T-cell (primary cell): ENCODE measurements at regions not wholly inside any gene's neighbourhood (a gene's known extent, or its start where the extent isn't known, plus 50 kb on each side); places are given as distances from the start of the nearest gene placed in this dataset.
A peak's percentile ranks its signal among the peaks of the same experiment; 100 is the strongest.

Experiments
- ATAC-seq, 4 experiments: fragments of 200-7000 bp in 3 of 4; fragments of 150-1000 bp in 1 of 4; cut with Tn5 transposase; replicated peaks in 1 of 4; 1 replicate in 3 of 4; 2 replicates in 1 of 4; pipeline ENCODE4 v1.10.0; 2021; ENCODE audit warnings: moderate library complexity in 3 of 4, mild to moderate bottlenecking in 2 of 4, moderate number of reproducible peaks in 1 of 4
- CTCF ChIA-PET, 2 donors: fragments of 300-600 bp; sonication (Branson Sonifier 250); formaldehyde crosslinking; loops; one replicate each; lab custom pipeline; 2022; ENCODE audit warnings: antibody characterized with exemption in 2 of 2; lab: Charles Lee
- POLR2A ChIA-PET, 2 donors: fragments of 300-600 bp; sonication (Branson Sonifier 250); formaldehyde crosslinking; loops; one replicate each; lab custom pipeline; 2022; ENCODE audit warnings: antibody characterized with exemption in 2 of 2; lab: Charles Lee
- DNase-seq, 35 experiments: peaks; one replicate each; pipeline versions ENCODE4 v3.0.0 to v3.0.0-alpha.2; 2013 to 2023
- H3K27ac ChIP-seq: one replicate; pipeline ENCODE4 v1.5.1; 2013; ENCODE audit warnings: low read length
- H3K27me3 ChIP-seq, 2 experiments: replicated peaks in 1 of 2; 1 replicate in 1 of 2; 2 replicates in 1 of 2; pipeline versions ENCODE4 v1.6.1 to v1.7.0; 2013; ENCODE audit warnings: low read length in 1 of 2, mixed read lengths in 1 of 2; ENCODE audit not compliant: control insufficient read depth in 2 of 2, insufficient read depth in 2 of 2; ENCODE audit errors: extremely low read depth in 1 of 2
- H3K36me3 ChIP-seq, 2 donors: 1 replicate in 1 of 2; 2 replicates in 1 of 2; pipeline versions ENCODE4 v1.6.1 to v1.7.0; 2013; ENCODE audit warnings: low read length in 1 of 2; ENCODE audit not compliant: control insufficient read depth in 2 of 2, insufficient read depth in 1 of 2; ENCODE audit errors: extremely low read depth in 1 of 2
- H3K4me1 ChIP-seq, 2 experiments: 1 replicate in 1 of 2; 2 replicates in 1 of 2; pipeline versions ENCODE4 v1.6.1 to v1.7.0; 2013; ENCODE audit warnings: low read length in 2 of 2, mixed read lengths in 1 of 2; ENCODE audit not compliant: insufficient read depth in 2 of 2, control insufficient read depth in 1 of 2; ENCODE audit errors: extremely low read depth in 1 of 2
- H3K4me3 ChIP-seq, 2 donors: 1 replicate in 1 of 2; 2 replicates in 1 of 2; pipeline versions ENCODE4 v1.5.1 to v1.7.0; 2013; ENCODE audit warnings: mild to moderate bottlenecking in 2 of 2, low read length in 1 of 2, moderate library complexity in 1 of 2; ENCODE audit not compliant: control insufficient read depth in 1 of 2; ENCODE audit errors: extremely low read depth in 1 of 2
- H3K9me3 ChIP-seq: 2 replicates; pipeline ENCODE4 v1.7.0; 2013
- H3K27ac Mint-ChIP-seq, 2 donors: one replicate each; pipeline ENCODE4 v1.8.0; 2020 to 2021; ENCODE audit warnings: mild to moderate bottlenecking in 2 of 2, mixed read lengths in 2 of 2
- H3K27me3 Mint-ChIP-seq, 2 donors: one replicate each; pipeline ENCODE4 v1.8.0; 2021 to 2022; ENCODE audit warnings: mixed read lengths in 2 of 2
- H3K36me3 Mint-ChIP-seq: one replicate; pipeline ENCODE4 v1.8.0; 2021; ENCODE audit warnings: mixed read lengths
- H3K4me1 Mint-ChIP-seq, 3 donors: one replicate each; pipeline ENCODE4 v1.8.0; 2020 to 2022; ENCODE audit warnings: mixed read lengths in 3 of 3, mild to moderate bottlenecking in 1 of 3
- H3K4me3 Mint-ChIP-seq, 3 donors: one replicate each; pipeline ENCODE4 v1.8.0; 2020 to 2022; ENCODE audit warnings: mild to moderate bottlenecking in 3 of 3, mixed read lengths in 3 of 3, moderate library complexity in 3 of 3
- H3K9me3 Mint-ChIP-seq, 3 donors: one replicate each; pipeline ENCODE4 v1.8.0; 2020 to 2022; ENCODE audit warnings: mixed read lengths in 3 of 3
- WGBS: methylation state at CpG from one replicate; pipeline ENCODE4 v1.1.5; 2013; ENCODE audit warnings: missing lambda C conversion rate; ENCODE audit not compliant: insufficient coverage; 5-methylcytosine and 5-hydroxymethylcytosine counted together

DNA sequence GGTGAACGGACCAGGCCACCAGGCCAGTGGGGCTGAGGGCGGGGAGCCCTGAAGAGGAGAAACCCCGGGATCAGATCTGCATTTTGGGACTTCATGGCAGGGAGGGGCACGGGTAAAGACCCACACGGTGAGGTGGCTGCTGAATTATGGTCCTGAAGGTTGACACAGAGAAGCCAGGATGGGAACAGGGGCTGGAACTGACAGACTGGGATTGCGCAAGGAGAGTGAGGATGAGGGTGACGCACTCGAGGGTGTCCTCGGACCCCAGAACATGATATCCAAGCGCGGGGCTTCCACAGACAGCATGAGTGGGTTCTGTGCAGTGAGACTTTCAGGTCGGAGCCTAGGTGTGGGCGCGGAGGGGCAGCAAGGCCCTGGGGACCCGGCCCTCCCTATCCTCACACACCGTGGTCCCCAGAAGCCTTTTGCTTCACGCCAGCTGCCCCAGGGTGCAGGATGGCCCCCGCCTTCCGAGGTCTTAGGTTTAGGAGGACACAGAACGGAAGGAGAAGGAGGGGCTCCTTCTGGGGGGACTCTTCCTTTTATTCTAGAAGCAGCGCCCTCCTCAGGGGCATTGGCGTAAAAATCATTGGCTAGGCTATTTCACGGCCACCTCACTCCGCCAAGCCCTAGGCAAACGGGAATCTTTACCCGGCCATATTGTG, 416.8 kb upstream of the HS6ST1 start:
- peaks cover 3 to 19% of the 10 kb centered on the region in 2 experiments for H3K4me1 ChIP-seq
- 82% methylated on average over 20 of the region's 26 CpGs for WGBS
- no peaks in the 10 kb centered on the region for H3K9me3 Mint-ChIP-seq
- no peaks in the 10 kb centered on the region for H3K9me3 ChIP-seq
- DNase-seq, result no peak
- ChIA-PET CTCF (no interaction called here), POLR2A (no interaction called here)
- H3K4me1 Mint-ChIP-seq, result peaks cover 5 to 9% (median 5%) of the 10 kb centered on the region in 3 donors
- no peak for ATAC-seq
- no peaks in the 10 kb centered on the region for H3K36me3 ChIP-seq
- no peaks in the 10 kb centered on the region for H3K36me3 Mint-ChIP-seq
- H3K27ac Mint-ChIP-seq, result no peak overlapping the region
- peaks cover 24 to 28% of the 10 kb centered on the region in 2 donors for H3K27me3 Mint-ChIP-seq
- no peak overlapping the region for H3K4me3 Mint-ChIP-seq
- no peak overlapping the region for H3K27ac ChIP-seq
- no peak overlapping the region for H3K4me3 ChIP-seq
- H3K27me3 ChIP-seq, result peaks cover 0 to 35% of the 10 kb centered on the region in 2 experiments

DNA sequence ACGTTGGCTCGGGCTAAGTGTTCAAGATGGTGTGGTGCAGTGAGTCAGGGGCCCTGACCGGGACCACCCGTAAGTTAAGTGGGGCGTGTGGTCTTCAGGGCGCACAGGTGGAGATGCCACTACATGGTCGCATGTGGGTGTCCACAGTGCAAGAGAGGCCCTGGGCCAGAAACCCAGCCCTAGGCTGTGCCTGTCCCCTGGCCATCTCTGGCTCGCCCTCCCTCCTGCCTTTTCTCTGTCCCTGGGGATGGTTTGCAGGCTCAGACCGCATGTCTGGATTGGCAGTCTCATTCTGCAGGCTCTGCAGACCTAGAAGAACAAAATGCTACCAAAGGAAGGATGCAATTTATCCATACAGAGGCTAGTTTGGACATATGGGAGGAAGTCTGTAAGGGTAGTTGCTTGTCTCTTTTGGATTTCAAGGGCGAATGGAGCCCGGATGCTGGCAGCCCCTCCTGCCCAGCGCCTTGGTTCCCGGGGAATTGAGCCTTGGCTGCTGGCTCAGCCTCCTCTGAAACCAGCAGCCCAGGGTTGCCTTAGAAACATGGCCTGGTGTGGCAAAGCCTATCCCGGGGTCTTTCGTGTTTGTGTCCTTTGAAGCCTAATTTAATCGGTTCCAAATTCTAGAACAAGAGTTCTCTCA, 417.5 kb upstream of the HS6ST1 start:
- Mint-ChIP-seq H3K36me3 (no peaks in the 10 kb centered on the region), H3K9me3 (no peaks in the 10 kb centered on the region), H3K4me3 (peak overlapping the region in 1 of 3 donors; percentile 62), H3K27me3 (peaks cover 24 to 27% of the 10 kb centered on the region in 2 donors), H3K27ac (no peak overlapping the region), H3K4me1 (peaks cover 5 to 9% (median 5%) of the 10 kb centered on the region in 3 donors)
- CTCF ChIA-PET, result no interaction called here
- Histone ChIP-seq H3K36me3 (no peaks in the 10 kb centered on the region), H3K4me1 (peaks cover 3 to 19% of the 10 kb centered on the region in 2 experiments), H3K4me3 (peak overlapping the region in 1 of 2 donors; percentile 65), H3K27me3 (peaks cover 0 to 35% of the 10 kb centered on the region in 2 experiments), H3K9me3 (no peaks in the 10 kb centered on the region), H3K27ac (no peak overlapping the region)
- ATAC-seq (no peak), DNase-seq (no peak)
- POLR2A ChIA-PET, result no interaction called here
- WGBS, result 69% methylated on average over 14 of the region's 16 CpGs

DNA sequence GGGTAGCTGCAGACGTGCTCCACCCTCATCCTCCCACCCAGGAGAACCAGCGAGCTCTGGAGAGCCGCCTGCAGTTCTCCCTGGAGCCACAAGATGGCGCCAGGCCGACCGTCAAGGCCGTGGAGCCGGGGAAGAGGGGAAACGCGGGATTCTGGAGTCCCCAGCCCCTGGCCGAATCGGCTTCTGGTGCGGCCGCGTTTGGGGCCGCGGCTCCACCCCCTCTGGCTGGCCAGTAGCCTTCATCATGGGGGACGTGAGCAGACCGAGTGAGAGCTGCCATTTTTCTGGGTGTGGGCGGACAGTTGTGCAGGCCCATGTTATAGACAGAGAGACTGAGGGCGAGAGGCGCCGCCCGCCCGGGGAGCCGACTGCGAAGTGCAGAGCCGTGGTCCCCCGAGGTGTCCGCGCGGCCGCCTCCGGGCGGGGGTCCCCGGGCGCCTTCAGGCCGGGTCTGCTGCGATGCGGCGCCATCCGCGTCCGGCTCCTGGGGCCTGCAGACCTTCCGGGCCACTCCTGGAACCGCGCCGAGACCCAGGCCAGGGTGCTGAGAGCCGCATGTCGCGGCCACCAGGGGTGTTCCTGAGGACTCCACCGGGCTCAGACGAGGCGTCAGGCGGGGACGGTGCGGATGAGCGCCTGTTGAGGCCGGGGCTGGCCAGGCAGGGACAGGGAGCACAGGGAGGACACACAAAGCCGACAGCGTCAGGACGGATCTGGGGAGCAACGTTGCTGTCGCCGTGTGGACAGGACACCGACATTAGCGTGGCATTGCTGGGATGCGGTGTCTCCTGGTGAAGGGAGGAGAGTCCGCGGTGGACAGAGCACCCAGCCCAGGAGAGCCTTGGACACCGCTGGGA, 418.2 kb upstream of the HS6ST1 start:
- H3K27me3 Mint-ChIP-seq, result peaks cover 21 to 25% of the 10 kb centered on the region in 2 donors
- Histone ChIP-seq H3K27me3 (peaks cover 0 to 35% of the 10 kb centered on the region in 2 experiments), H3K36me3 (no peaks in the 10 kb centered on the region), H3K4me1 (peaks cover 3 to 19% of the 10 kb centered on the region in 2 experiments), H3K9me3 (no peaks in the 10 kb centered on the region), H3K27ac (no peak overlapping the region), H3K4me3 (peak overlapping the region in 1 of 2 donors; percentile 65)
- DNase-seq (peak in 29 of 35 experiments; percentile 10 to 62 (median 33)), ATAC-seq (peak; percentile 19 to 32 (median 29))
- H3K36me3 Mint-ChIP-seq, result no peaks in the 10 kb centered on the region
- no peak overlapping the region for H3K27ac Mint-ChIP-seq
- ChIA-PET CTCF (no interaction called here), POLR2A (no interaction called here)
- H3K4me3 Mint-ChIP-seq, result peak overlapping the region in 1 of 3 donors; percentile 62
- no peaks in the 10 kb centered on the region for H3K9me3 Mint-ChIP-seq
- H3K4me1 Mint-ChIP-seq, result peaks cover 5 to 9% (median 5%) of the 10 kb centered on the region in 3 donors
- 51% methylated on average over 71 of the region's 71 CpGs for WGBS

DNA sequence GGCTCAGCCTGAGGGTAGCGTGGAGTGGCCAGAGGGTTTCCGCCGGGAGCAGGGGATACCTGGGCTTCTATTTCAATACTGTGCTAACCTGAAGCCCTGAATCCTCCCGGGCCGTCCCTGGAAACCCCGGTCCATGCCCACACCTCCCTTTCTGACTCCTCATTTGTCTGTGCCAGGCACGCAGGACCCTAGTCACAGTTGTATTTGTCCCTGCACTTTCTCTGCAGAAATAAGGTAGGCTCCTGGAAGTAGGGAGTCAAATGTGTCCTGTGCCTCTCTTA, 418.8 kb upstream of the HS6ST1 start:
- ChIA-PET CTCF (no interaction called here), POLR2A (no interaction called here)
- Mint-ChIP-seq H3K4me1 (peaks cover 5 to 9% (median 5%) of the 10 kb centered on the region in 3 donors), H3K4me3 (no peak overlapping the region), H3K27me3 (peaks cover 20 to 23% of the 10 kb centered on the region in 2 donors), H3K9me3 (no peaks in the 10 kb centered on the region), H3K36me3 (no peaks in the 10 kb centered on the region), H3K27ac (no peak overlapping the region)
- H3K36me3 ChIP-seq, result no peaks in the 10 kb centered on the region
- no peaks in the 10 kb centered on the region for H3K9me3 ChIP-seq
- H3K27ac ChIP-seq, result no peak overlapping the region
- DNase-seq (no peak), ATAC-seq (no peak)
- H3K4me1 ChIP-seq, result peaks cover 3 to 19% of the 10 kb centered on the region in 2 experiments
- H3K27me3 ChIP-seq, result peaks cover 0 to 35% of the 10 kb centered on the region in 2 experiments
- 98% methylated on average over 3 of the region's 7 CpGs for WGBS
- H3K4me3 ChIP-seq, result no peak overlapping the region

DNA sequence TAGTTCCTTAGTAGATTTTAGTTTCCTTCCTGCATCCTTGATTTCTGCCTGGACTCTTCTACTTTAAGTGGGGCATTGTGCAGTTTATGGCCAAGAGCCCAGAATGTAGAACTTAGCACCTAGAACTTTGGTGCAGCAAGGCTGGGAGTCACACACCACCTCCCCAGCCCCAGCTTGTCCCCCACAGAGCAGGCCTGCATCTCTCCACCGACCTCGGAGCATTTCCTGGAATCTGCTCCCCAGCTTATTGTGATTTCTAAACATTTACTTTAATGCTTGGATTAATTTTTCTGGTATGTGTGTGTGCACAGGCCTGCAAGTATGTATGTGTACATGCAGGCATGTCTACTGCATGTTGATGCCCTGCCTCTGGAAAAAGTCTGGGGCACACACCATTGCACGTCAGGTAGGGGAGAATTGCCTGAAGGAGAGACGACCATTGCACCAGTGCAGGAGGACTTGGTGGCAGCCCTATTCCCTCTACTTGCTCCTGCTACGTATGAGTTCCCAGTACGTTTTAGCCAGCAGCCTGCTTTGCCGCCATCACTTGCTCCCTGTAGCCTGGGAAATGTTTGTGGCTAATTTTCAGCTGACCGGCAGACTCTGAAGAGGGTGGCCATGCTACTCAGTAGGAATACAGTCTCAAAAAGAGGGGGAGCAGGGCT, 419.9 kb upstream of the HS6ST1 start:
- H3K27me3 Mint-ChIP-seq, result peaks cover 12 to 22% of the 10 kb centered on the region in 2 donors
- H3K27me3 ChIP-seq, result peaks cover 0 to 33% of the 10 kb centered on the region in 2 experiments
- POLR2A ChIA-PET, result no interaction called here
- WGBS, result 82% methylated on average over 4 of the region's 8 CpGs
- H3K27ac Mint-ChIP-seq, result no peak overlapping the region
- no peak overlapping the region for H3K27ac ChIP-seq
- no peaks in the 10 kb centered on the region for H3K36me3 Mint-ChIP-seq
- DNase-seq (no peak), ATAC-seq (no peak)
- no peaks in the 10 kb centered on the region for H3K9me3 ChIP-seq
- H3K4me3 ChIP-seq, result no peak overlapping the region
- no peaks in the 10 kb centered on the region for H3K36me3 ChIP-seq
- CTCF ChIA-PET, result no interaction called here
- no peaks in the 10 kb centered on the region for H3K9me3 Mint-ChIP-seq
- no peak overlapping the region for H3K4me3 Mint-ChIP-seq
- peaks cover 5 to 9% (median 5%) of the 10 kb centered on the region in 3 donors for H3K4me1 Mint-ChIP-seq
- peaks cover 3 to 19% of the 10 kb centered on the region in 2 experiments for H3K4me1 ChIP-seq

DNA sequence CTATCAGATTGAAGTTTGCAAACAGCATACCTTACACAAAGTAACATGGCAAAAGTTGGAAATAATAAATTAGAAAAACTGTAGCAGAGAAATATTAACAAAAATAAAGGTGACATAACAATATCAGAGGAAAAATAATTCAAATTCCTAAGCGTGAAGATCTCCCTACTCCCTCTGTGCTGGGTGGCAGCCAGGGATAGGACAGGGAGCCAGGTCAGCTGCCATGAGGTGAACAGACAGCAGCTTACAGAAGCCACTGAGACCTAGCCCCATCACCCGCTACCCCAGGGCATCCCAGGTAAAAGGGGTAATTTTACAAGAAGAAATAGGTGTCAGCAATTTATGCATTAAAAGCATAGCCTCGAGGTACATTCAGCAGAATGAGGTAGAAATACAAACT, 423.8 kb upstream of the HS6ST1 start:
- Histone ChIP-seq H3K27ac (no peak overlapping the region), H3K36me3 (no peaks in the 10 kb centered on the region), H3K4me1 (no peaks in the 10 kb centered on the region), H3K27me3 (peaks cover 0 to under 1% of the 10 kb centered on the region in 2 experiments), H3K9me3 (no peaks in the 10 kb centered on the region), H3K4me3 (no peak overlapping the region)
- Mint-ChIP-seq H3K27ac (no peak overlapping the region), H3K4me3 (no peak overlapping the region), H3K9me3 (no peaks in the 10 kb centered on the region), H3K4me1 (no peaks in the 10 kb centered on the region), H3K36me3 (no peaks in the 10 kb centered on the region), H3K27me3 (peaks cover 0 to 1% of the 10 kb centered on the region in 2 donors)
- ChIA-PET CTCF (no interaction called here), POLR2A (no interaction called here)
- ATAC-seq (no peak), DNase-seq (no peak)
- no CpG with 5 or more reads among the region's 3 CpGs for WGBS
